ENCODE measurements at regions not wholly inside any gene's neighbourhood (a gene's known extent, or its start where the extent isn't known, plus 50 kb on each side); places are given as distances from the start of the nearest gene placed in this dataset.

- ChIA-PET POLR2A (ENCODE audit: unreplicated experiment) (no interaction called here), CTCF (no interaction called here)
- no peaks in the 10 kb centered on the region for H4K20me1 ChIP-seq (ENCODE audit: low read length)
- intact Hi-C loops (cut with micrococcal nuclease), result no loop called here
- no TSS peak for BruUV-seq (replicated peaks)
- no peaks in the 10 kb centered on the region for H3K4me1 ChIP-seq (ENCODE audit: insufficient read depth, low read length)
- H3K27ac ChIP-seq (ENCODE audit: low read length), result no peak overlapping the region
- TF ChIP-seq EZH2phosphoT487 (IDR thresholded peaks at IDR 0.05; ENCODE audit: borderline replicate concordance, low read length), result no peak
- TF ChIP-seq EZH2 (IDR thresholded peaks at IDR 0.05; ENCODE audit: low read length, unreplicated experiment), result no peak
- no peak for TF ChIP-seq CTCF (conservative IDR thresholded peaks at IDR 0.05; ENCODE audit: low read depth, low read length)
- H2AFZ ChIP-seq (ENCODE audit: low read length), result no peak overlapping the region
- H3K27me3 ChIP-seq (ENCODE audit: low read length), result no peaks in the 10 kb centered on the region
- H3F3A ChIP-seq (ENCODE audit: low read length, unreplicated experiment), result no peaks in the 10 kb centered on the region
- no peaks in the 10 kb centered on the region for H3K9me2 ChIP-seq (replicated peaks; ENCODE audit: low read length)
- peaks cover 11% of the 10 kb centered on the region for H3K9me3 ChIP-seq (ENCODE audit: low read length)
- ATAC-seq (no peak), DNase-seq (no peak)
- H3K9ac ChIP-seq (ENCODE audit: low read length), result no peak overlapping the region
- H3K36me3 ChIP-seq (ENCODE audit: low read depth, low read length), result no peaks in the 10 kb centered on the region
- no peak overlapping the region for H3K4me2 ChIP-seq (ENCODE audit: low read length)
- no peak overlapping the region for H3K4me3 ChIP-seq (ENCODE audit: low read length)
- H3K79me2 ChIP-seq (ENCODE audit: low read length), result no peaks in the 10 kb centered on the region
Observed at GRCh38 chr11:81377418-81377817, 1356.2 kb downstream of the FAM181B start.

DNA sequence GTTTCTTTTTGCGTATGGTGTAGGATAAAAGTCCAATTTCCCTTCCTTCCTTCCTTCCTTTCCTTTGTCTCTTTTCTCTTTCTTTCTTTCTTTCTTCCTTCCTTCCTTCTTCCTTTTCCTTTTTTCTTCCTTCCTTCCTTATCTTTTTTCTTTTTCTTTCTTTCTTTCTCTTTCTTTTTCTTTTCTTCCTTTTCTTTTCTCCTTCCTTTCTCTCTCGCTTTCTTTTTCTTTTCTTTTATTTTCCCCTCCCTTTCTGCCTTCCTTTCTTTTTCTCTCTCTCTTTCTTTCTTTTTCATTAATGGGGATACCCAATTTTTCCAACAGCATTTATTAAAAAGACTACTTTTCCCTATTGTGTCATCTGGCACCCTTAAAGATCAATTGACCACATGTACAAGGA is 1359.7 kb downstream of the FAM181B start:
- Histone ChIP-seq H4K20me1 (ENCODE audit: low read length) (no peaks in the 10 kb centered on the region), H3K27me3 (ENCODE audit: low read length) (no peaks in the 10 kb centered on the region), H3K4me3 (ENCODE audit: low read length) (no peak overlapping the region), H3K79me2 (ENCODE audit: low read length) (no peaks in the 10 kb centered on the region), H3K9me2 (replicated peaks; ENCODE audit: low read length) (no peaks in the 10 kb centered on the region), H2AFZ (ENCODE audit: low read length) (no peak overlapping the region), H3K4me1 (ENCODE audit: insufficient read depth, low read length) (no peaks in the 10 kb centered on the region), H3K9me3 (ENCODE audit: low read length) (peaks cover 12% of the 10 kb centered on the region), H3K36me3 (ENCODE audit: low read depth, low read length) (no peaks in the 10 kb centered on the region), H3F3A (ENCODE audit: low read length, unreplicated experiment) (no peaks in the 10 kb centered on the region), H3K27ac (ENCODE audit: low read length) (no peak overlapping the region), H3K4me2 (ENCODE audit: low read length) (no peak overlapping the region), H3K9ac (ENCODE audit: low read length) (no peak overlapping the region)
- no peak for TF ChIP-seq CTCF (conservative IDR thresholded peaks at IDR 0.05; ENCODE audit: low read depth, low read length)
- TF ChIP-seq EZH2 (IDR thresholded peaks at IDR 0.05; ENCODE audit: low read length, unreplicated experiment), result no peak
- no peak for TF ChIP-seq EZH2phosphoT487 (IDR thresholded peaks at IDR 0.05; ENCODE audit: borderline replicate concordance, low read length)
- intact Hi-C loops (cut with micrococcal nuclease), result no loop called here
- BruUV-seq (replicated peaks), result no TSS peak
- ChIA-PET CTCF (no interaction called here), POLR2A (ENCODE audit: unreplicated experiment) (no interaction called here)
- DNase-seq (no peak), ATAC-seq (no peak)

GRCh38 chr11:81368192-81368591 is 1365.5 kb downstream of the FAM181B start:
- H3K4me2 ChIP-seq (ENCODE audit: low read length), result no peak overlapping the region
- intact Hi-C loops (cut with micrococcal nuclease), result no loop called here
- H3K4me1 ChIP-seq (ENCODE audit: insufficient read depth, low read length), result no peaks in the 10 kb centered on the region
- no peaks in the 10 kb centered on the region for H3K79me2 ChIP-seq (ENCODE audit: low read length)
- H3K4me3 ChIP-seq (ENCODE audit: low read length), result no peak overlapping the region
- no peaks in the 10 kb centered on the region for H4K20me1 ChIP-seq (ENCODE audit: low read length)
- DNase-seq, result no peak
- no peaks in the 10 kb centered on the region for H3K27me3 ChIP-seq (ENCODE audit: low read length)
- CTCF ChIA-PET, result no interaction called here
- TF ChIP-seq EZH2 (IDR thresholded peaks at IDR 0.05; ENCODE audit: low read length, unreplicated experiment), result no peak
- no peak for TF ChIP-seq EZH2phosphoT487 (IDR thresholded peaks at IDR 0.05; ENCODE audit: borderline replicate concordance, low read length)
- TF ChIP-seq CTCF (conservative IDR thresholded peaks at IDR 0.05; ENCODE audit: low read depth, low read length), result no peak
- H3K9ac ChIP-seq (ENCODE audit: low read length), result no peak overlapping the region
- no peak overlapping the region for H3K27ac ChIP-seq (ENCODE audit: low read length)
- no peak for ATAC-seq
- no peak overlapping the region for H2AFZ ChIP-seq (ENCODE audit: low read length)
- H3K36me3 ChIP-seq (ENCODE audit: low read depth, low read length), result no peaks in the 10 kb centered on the region
- H3K9me3 ChIP-seq (ENCODE audit: low read length), result peaks cover 10% of the 10 kb centered on the region; the same call in 1 of the 2 replicates
- no peaks in the 10 kb centered on the region for H3K9me2 ChIP-seq (replicated peaks; ENCODE audit: low read length)
- no TSS peak for BruUV-seq (replicated peaks)
- no peaks in the 10 kb centered on the region for H3F3A ChIP-seq (ENCODE audit: low read length, unreplicated experiment)
- POLR2A ChIA-PET (ENCODE audit: unreplicated experiment), result no interaction called here

Measured in PC-3 (cell line).